ENCODE measurements at regions not wholly inside any gene's neighbourhood (a gene's known extent, or its start where the extent isn't known, plus 50 kb on each side); places are given as distances from the start of the nearest gene placed in this dataset.

DNA sequence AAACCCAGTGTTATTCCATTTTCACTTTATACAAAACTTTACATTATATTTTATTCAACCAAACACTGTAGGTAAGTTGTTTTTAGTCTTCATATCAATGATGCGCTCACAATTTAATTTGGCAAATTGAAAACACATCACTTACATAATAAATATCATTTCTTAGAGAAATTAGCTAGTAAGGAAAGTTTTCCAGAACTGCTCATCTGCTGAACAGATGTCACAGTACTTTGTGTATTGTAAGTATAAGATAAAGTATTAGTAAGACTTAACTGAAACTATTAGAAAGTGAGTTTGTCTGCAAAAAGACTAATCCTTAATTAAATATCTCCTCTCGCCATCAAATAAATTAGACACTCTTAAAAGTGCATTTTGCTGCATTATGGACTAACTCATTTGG is 108.7 kb upstream of the PACRGL start:
- ChIA-PET POLR2A (no interaction called here), CTCF (interaction anchor here (0.6 kb wide), 1 partner anchor 89 kb away, joined by 5 read pairs; no protein-coding TSS in a partner anchor)
- no peak overlapping the region for H3K4me3 Mint-ChIP-seq
- DNase-seq: no peak
- no peak overlapping the region for H3K27ac Mint-ChIP-seq
- no peaks in the 10 kb centered on the region for H3K36me3 Mint-ChIP-seq (ENCODE audit: low read depth)
- no peaks in the 10 kb centered on the region for H3K4me1 Mint-ChIP-seq
- H3K9me3 Mint-ChIP-seq: no peaks in the 10 kb centered on the region
- H3K27me3 Mint-ChIP-seq: no peaks in the 10 kb centered on the region

DNA sequence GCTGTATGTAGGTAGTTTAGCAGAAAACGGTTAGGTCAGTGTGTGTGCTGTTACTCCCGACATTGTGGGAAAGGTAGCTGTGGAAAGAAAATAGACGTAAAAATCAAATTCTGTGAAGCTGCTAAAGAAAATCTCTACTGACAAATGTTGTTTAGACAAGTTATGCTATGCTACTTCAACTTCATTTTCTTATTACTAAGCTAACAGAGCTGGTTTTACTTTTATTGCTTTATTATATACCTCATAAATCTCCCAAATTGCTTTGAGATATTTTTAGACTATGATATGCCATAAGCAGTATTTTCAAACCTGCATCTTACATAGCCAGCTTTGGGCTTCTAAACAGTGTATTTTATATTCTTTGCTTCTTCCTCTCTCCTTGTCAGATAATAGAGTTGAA is 108.2 kb upstream of the PACRGL start:
- CTCF ChIA-PET: no interaction called here
- H3K27ac Mint-ChIP-seq: no peak overlapping the region
- H3K4me1 Mint-ChIP-seq: no peaks in the 10 kb centered on the region
- DNase-seq: no peak
- POLR2A ChIA-PET: no interaction called here
- no peaks in the 10 kb centered on the region for H3K27me3 Mint-ChIP-seq
- no peak overlapping the region for H3K4me3 Mint-ChIP-seq
- no peaks in the 10 kb centered on the region for H3K36me3 Mint-ChIP-seq (ENCODE audit: low read depth)
- H3K9me3 Mint-ChIP-seq: no peaks in the 10 kb centered on the region

DNA sequence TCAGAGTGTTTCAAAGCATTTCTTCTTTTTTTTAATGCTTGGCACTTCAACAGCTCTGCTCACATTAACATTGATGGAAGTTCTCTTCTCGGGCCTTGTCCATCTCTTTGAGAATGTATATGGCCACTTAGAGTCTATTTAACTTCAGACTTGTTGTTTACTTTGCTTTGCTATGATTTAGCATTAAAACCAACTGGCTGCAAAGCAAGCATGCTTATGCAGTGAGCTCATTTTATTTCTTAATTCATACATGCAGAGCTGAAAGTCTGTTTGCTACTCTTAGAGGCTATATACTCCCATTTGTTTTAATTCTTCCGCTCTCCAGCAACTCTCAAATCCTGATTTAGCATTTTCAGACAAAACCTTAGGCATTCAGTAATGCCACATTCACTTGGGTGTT is 107.6 kb upstream of the PACRGL start:
- H3K9me3 Mint-ChIP-seq: no peaks in the 10 kb centered on the region
- H3K27ac Mint-ChIP-seq: no peak overlapping the region
- ChIA-PET CTCF (no interaction called here), POLR2A (no interaction called here)
- no peaks in the 10 kb centered on the region for H3K36me3 Mint-ChIP-seq (ENCODE audit: low read depth)
- no peak overlapping the region for H3K4me3 Mint-ChIP-seq
- no peaks in the 10 kb centered on the region for H3K27me3 Mint-ChIP-seq
- DNase-seq: no peak
- H3K4me1 Mint-ChIP-seq: no peaks in the 10 kb centered on the region

DNA sequence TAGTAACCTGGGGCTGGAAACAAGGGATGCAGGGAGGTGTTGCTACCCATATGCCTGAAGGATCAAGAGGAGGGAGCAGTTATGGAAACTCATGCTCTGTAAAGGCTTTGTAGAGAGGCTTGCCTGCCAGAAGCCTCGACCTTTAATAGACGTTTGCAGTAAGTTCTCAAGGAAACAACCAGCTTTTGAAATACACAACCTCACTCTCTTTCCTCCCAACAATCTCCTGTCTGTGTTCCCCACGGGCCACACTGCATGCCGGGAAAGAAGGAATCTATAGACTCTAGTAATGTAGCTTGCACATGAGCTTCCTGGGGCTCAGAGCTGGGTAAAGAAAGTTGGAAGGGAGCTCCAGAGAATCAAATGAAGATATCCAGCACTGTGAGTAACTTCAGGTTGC is 101.6 kb upstream of the PACRGL start:
- POLR2A ChIA-PET: no interaction called here
- no peak overlapping the region for H3K27ac Mint-ChIP-seq

DNA sequence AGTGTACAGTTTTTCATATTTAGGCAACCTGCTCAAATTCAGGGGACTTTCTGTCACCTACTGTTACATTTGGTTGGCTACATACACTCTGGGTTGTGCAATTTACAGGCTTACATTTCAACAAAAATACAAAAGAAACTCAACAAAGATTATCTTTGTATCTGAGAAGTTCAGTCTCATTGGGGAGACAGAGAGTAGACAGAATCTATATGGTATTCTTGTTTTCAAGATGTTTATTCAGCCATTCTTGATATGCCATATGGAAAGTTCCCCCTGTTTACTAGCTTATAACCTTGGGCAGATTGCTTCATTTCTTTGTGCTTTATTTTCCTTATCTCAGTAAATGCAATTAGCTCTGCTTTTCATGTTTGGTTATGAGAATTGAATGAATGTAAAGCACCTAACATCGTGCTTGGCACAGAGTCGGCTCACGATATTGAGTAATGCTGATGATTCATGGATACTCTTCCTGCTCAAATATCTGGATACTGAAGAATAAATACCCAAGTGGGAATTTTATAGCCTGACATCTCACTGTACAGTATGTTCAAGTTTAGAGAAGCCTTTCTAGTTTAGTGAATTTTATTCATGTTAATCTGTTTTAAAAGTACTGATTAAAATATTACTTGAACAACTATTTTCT is 96.5 kb upstream of the PACRGL start:
- no peak for DNase-seq
- Mint-ChIP-seq H3K27me3 (peaks cover under 1% of the 10 kb centered on the region), H3K4me1 (no peaks in the 10 kb centered on the region), H3K36me3 (ENCODE audit: low read depth) (no peaks in the 10 kb centered on the region), H3K27ac (no peak overlapping the region), H3K4me3 (no peak overlapping the region), H3K9me3 (no peaks in the 10 kb centered on the region)
- CTCF ChIA-PET: no interaction called here
- POLR2A ChIA-PET: no interaction called here

More for the DNA sequence above, 101.6 kb upstream of the PACRGL start:
- Mint-ChIP-seq H3K36me3 (ENCODE audit: low read depth) (no peaks in the 10 kb centered on the region), H3K4me1 (no peaks in the 10 kb centered on the region), H3K4me3 (no peak overlapping the region), H3K9me3 (no peaks in the 10 kb centered on the region), H3K27me3 (no peaks in the 10 kb centered on the region)
- CTCF ChIA-PET: no interaction called here
- no peak for DNase-seq

DNA sequence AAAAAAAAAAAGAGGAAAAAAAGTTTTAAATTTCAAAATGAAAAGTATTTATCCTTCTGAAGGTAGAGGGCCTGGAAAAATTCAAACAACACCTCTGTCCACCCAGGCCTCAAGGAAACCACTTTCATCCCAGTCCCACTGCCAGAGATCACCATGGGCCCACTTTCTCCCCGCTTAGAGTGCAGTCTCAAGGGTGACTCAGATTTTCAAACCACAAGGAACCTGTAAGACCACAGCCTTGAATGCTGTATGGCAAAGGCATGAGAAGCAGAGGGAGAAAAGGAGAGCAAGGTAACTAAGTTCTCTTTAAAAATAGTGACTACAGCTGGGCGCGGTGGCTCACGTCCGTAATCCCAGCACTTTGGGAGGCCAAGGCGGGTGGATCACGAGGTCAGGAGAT is 87.9 kb upstream of the PACRGL start:
- Mint-ChIP-seq H3K4me3 (no peak overlapping the region), H3K36me3 (ENCODE audit: low read depth) (no peaks in the 10 kb centered on the region), H3K4me1 (no peaks in the 10 kb centered on the region), H3K27ac (no peak overlapping the region), H3K27me3 (peaks cover 2% of the 10 kb centered on the region), H3K9me3 (no peaks in the 10 kb centered on the region)
- ChIA-PET CTCF (no interaction called here), POLR2A (no interaction called here)
- DNase-seq: no peak

DNA sequence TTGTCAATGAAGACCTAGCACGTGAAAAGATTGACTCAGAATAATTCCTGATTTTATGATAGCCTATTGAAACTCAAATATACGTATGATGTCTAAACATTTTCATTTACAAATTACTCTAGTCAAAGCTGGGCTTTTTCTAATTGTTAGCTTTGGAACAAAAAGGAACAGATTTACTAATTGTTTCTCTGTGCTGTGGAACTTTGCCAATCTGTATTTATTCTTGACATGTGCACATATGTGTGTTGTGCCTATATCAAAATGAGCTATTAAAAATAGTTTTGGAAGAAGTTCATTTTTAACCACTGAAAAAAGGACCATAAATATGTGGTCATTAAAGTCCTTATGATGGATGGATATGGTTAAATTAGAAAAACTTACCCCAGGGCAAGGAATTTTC is 85.4 kb upstream of the PACRGL start:
- Mint-ChIP-seq H3K27me3 (no peaks in the 10 kb centered on the region), H3K4me1 (no peaks in the 10 kb centered on the region), H3K36me3 (ENCODE audit: low read depth) (no peaks in the 10 kb centered on the region), H3K27ac (no peak overlapping the region), H3K4me3 (no peak overlapping the region), H3K9me3 (no peaks in the 10 kb centered on the region)
- ChIA-PET CTCF (interaction anchor here (1.3 kb wide), 1 partner anchor 95 kb away, joined by 3 read pairs; no protein-coding TSS in a partner anchor), POLR2A (no interaction called here)
- DNase-seq: no peak

DNA sequence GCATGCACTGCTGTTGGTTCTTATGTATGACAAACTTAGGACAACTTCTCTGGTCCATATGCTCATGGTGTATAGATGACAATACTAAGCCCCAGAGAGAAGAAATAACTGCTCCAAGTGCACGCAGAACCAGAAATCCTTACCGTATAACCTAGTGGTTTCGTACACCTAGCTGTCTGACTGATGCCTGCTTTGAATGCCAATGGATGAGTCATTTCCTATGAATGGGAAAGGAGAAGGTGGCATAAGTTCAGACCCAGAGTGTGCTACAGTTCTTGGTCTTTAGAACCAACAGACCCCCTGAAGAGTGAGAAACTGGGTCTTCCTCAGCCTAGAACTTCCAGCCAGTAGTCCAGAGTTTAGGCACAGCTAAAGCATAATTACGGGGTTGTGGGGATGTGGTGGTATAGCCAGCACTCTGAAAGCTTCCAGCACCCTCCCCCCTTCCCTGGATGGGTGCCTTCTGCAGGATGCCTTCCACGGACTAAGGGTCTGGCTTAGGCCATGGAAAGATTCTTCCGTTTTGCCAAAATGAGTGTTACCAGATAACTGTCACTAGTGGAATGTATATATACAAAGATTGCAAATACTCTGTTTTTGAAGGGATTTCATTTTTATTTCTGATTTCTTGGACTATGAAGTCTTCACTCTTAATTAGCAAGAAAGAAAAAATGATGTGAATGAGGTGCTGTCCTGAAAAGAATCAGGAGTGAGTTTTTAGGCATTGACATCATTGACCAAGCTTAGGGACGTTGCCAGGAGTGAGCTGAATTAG is 84.6 kb upstream of the PACRGL start:
- no peak overlapping the region for H3K4me3 Mint-ChIP-seq
- H3K9me3 Mint-ChIP-seq: no peaks in the 10 kb centered on the region
- H3K4me1 Mint-ChIP-seq: no peaks in the 10 kb centered on the region
- H3K36me3 Mint-ChIP-seq (ENCODE audit: low read depth): no peaks in the 10 kb centered on the region
- ChIA-PET CTCF (interaction anchor here (1.3 kb wide), 1 partner anchor 94 kb away, joined by 3 read pairs; no protein-coding TSS in a partner anchor), POLR2A (no interaction called here)
- no peak for DNase-seq
- H3K27ac Mint-ChIP-seq: no peak overlapping the region
- H3K27me3 Mint-ChIP-seq: no peaks in the 10 kb centered on the region

DNA sequence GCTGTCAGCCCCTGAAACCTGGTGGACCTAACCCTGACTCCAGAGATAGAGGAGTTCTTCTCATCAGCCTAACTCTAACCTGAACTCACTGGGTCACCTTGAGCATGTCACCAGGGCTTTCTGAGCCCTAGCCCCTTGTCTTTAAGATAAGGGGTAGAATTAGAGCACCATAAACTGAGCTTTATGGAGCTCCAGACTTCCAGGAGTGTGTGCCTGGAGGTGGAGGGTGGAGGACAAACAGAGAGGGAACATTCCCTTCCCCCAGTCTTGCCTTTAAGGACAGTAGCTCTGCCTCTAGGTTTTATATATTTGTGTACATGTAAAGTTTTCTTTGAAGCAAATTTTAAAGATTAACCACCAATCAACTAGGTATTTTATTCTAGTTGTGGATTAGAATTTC is 83.9 kb upstream of the PACRGL start:
- peaks cover under 1% of the 10 kb centered on the region for H3K4me1 Mint-ChIP-seq
- CTCF ChIA-PET: no interaction called here

DNA sequence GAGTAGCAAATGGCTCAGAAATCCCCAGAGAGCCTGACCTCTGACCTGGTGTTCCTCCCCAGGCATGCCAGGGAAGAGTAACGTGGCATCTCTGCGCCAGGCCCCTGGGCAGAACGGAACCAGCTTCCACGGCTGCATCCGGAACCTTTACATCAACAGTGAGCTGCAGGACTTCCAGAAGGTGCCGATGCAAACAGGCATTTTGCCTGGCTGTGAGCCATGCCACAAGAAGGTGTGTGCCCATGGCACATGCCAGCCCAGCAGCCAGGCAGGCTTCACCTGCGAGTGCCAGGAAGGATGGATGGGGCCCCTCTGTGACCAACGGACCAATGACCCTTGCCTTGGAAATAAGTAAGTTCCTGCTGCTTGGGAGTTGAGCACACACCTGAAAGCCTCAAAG is 83.4 kb upstream of the PACRGL start:
- Mint-ChIP-seq H3K4me3 (no peak overlapping the region), H3K27ac (no peak overlapping the region), H3K27me3 (no peaks in the 10 kb centered on the region), H3K36me3 (ENCODE audit: low read depth) (no peaks in the 10 kb centered on the region), H3K4me1 (peaks cover 4% of the 10 kb centered on the region), H3K9me3 (no peaks in the 10 kb centered on the region)
- POLR2A ChIA-PET: no interaction called here
- DNase-seq: no peak
- CTCF ChIA-PET: no interaction called here

More for the DNA sequence above, 83.9 kb upstream of the PACRGL start:
- Mint-ChIP-seq H3K27ac (no peak overlapping the region), H3K4me3 (no peak overlapping the region), H3K27me3 (no peaks in the 10 kb centered on the region), H3K9me3 (no peaks in the 10 kb centered on the region), H3K36me3 (ENCODE audit: low read depth) (no peaks in the 10 kb centered on the region)
- no peak for DNase-seq
- POLR2A ChIA-PET: no interaction called here

DNA sequence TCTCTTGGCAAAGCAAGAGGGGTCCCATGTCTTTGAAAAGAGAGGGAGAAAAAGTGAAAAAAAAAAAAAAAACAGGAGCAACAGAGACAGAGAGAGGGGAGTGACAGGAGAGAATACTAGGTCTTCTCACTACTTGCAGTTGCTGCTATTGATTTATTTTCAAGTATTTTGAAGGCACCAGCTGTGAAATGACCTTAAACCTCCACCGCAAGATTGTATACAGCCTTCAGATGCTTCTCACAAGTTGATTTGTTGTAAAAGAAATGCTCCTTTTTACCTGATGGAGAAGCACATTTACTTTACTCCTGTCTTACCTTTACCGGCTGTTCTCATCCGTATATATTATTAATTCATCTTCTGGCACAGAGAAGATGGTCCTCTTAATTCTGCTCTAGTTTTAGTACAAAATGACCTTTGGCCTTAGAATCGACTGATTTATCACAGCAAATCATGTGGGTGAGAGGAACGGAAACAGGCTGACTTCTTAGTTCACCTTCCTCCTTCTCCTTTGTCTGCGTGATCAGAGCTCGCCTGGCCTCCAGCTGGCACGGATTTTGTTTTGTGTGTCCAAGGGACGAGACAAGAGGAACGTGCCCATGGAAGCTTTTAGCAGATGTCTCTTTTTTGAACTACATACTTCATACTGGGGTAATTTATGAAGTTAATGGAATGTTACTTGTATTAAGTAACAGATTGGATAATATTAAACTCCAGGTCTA is 82.4 kb upstream of the PACRGL start:
- no peaks in the 10 kb centered on the region for H3K9me3 Mint-ChIP-seq
- H3K36me3 Mint-ChIP-seq (ENCODE audit: low read depth): no peaks in the 10 kb centered on the region
- no peak for DNase-seq
- ChIA-PET POLR2A (no interaction called here), CTCF (no interaction called here)
- no peak overlapping the region for H3K4me3 Mint-ChIP-seq
- H3K4me1 Mint-ChIP-seq: peaks cover 4% of the 10 kb centered on the region
- H3K27ac Mint-ChIP-seq: no peak overlapping the region
- H3K27me3 Mint-ChIP-seq: no peaks in the 10 kb centered on the region

DNA sequence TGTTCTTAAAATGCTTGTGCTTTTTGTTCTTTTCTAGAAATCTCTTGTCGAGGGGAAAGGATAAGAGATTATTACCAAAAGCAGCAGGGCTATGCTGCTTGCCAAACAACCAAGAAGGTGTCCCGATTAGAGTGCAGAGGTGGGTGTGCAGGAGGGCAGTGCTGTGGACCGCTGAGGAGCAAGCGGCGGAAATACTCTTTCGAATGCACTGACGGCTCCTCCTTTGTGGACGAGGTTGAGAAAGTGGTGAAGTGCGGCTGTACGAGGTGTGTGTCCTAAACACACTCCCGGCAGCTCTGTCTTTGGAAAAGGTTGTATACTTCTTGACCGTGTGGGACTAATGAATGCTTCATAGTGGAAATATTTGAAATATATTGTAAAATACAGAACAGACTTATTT is 81.5 kb upstream of the PACRGL start:
- Mint-ChIP-seq H3K9me3 (no peaks in the 10 kb centered on the region), H3K27ac (no peak overlapping the region), H3K4me1 (peaks cover 4% of the 10 kb centered on the region), H3K27me3 (no peaks in the 10 kb centered on the region), H3K4me3 (no peak overlapping the region), H3K36me3 (ENCODE audit: low read depth) (no peaks in the 10 kb centered on the region)
- ChIA-PET POLR2A (no interaction called here), CTCF (interaction anchor here (0.6 kb wide), 1 partner anchor 200 kb away, joined by 3 read pairs; no protein-coding TSS in a partner anchor)
- DNase-seq: no peak

DNA sequence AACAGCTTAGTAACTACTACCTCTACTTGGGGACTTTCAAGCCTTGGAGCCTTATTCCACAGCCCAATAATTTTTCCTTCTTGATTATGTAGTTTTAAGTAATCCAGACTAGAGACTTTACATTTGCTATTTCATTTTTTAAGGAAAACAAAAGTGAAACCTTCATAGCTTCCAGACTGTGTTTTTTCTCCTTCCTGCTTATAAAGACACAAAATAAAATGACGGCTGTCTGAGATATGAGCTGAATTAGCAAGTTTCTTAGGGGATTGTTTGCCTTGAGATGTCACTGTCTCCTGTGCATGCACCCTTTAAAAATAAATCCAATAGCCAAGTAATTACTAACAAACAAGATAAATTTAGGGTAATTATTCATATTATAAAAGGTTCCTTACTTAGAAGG is 78.8 kb upstream of the PACRGL start:
- no peaks in the 10 kb centered on the region for H3K36me3 Mint-ChIP-seq (ENCODE audit: low read depth)
- CTCF ChIA-PET: interaction anchor here (1.1 kb wide), 1 partner anchor 8 kb away, joined by 3 read pairs; no protein-coding TSS in a partner anchor
- H3K4me3 Mint-ChIP-seq: no peak overlapping the region
- no peak for DNase-seq
- H3K9me3 Mint-ChIP-seq: no peaks in the 10 kb centered on the region
- H3K4me1 Mint-ChIP-seq: peaks cover 4% of the 10 kb centered on the region
- POLR2A ChIA-PET: no interaction called here
- peaks cover 2% of the 10 kb centered on the region for H3K27me3 Mint-ChIP-seq
- peak overlapping the region; percentile 33 for H3K27ac Mint-ChIP-seq

Data from activated CD4-positive, alpha-beta T cell treated with anti-CD3 and anti-CD28 coated beads, Interleukin-2, amount 10 ng/mL, durations not matched to agents 7 days and 5 days (primary cell).